ENCODE measurements at regions not wholly inside any gene's neighbourhood (a gene's known extent, or its start where the extent isn't known, plus 50 kb on each side); places are given as distances from the start of the nearest gene placed in this dataset.

GRCh38 chr10:4003348-4003973 is 218.5 kb upstream of the KLF6 start:
- TF ChIP-seq CTCF (IDR thresholded peaks at IDR 0.05) = no peak
- TF ChIP-seq EP300 (IDR thresholded peaks at IDR 0.05) = no peak
- no peak for TF ChIP-seq POLR2AphosphoS5 (IDR thresholded peaks at IDR 0.05)
- TF ChIP-seq POLR2A (IDR thresholded peaks at IDR 0.05) = no peak
- no peak for DNase-seq
- H3K4me3 ChIP-seq = no peak overlapping the region
- intact Hi-C loops (cut with DNase I) = no loop called here
- WGBS, 2 donors = 85 to 95% methylated on average over 7 of the region's 7 CpGs
- no peak overlapping the region for H3K27ac ChIP-seq
- H3K27me3 ChIP-seq = no peaks in the 10 kb centered on the region
- H3K4me1 ChIP-seq = peaks cover 0 to 17% (median 14%) of the 10 kb centered on the region in 4 donors
- no peaks in the 10 kb centered on the region for H3K9me3 ChIP-seq
- no peaks in the 10 kb centered on the region for H3K36me3 ChIP-seq

- no peaks in the 10 kb centered on the region for H3K27me3 ChIP-seq
- no peaks in the 10 kb centered on the region for H3K9me3 ChIP-seq
- DNase-seq = no peak
- H3K4me1 ChIP-seq = peaks cover 0 to 14% (median 13%) of the 10 kb centered on the region in 4 donors
- WGBS, 2 donors = 80 to 92% methylated on average over 2 of the region's 2 CpGs
- intact Hi-C loops (cut with DNase I) = no loop called here
- no peak for TF ChIP-seq POLR2AphosphoS5 (IDR thresholded peaks at IDR 0.05)
- TF ChIP-seq EP300 (IDR thresholded peaks at IDR 0.05) = no peak
- TF ChIP-seq POLR2A (IDR thresholded peaks at IDR 0.05) = no peak
- no peak for TF ChIP-seq CTCF (IDR thresholded peaks at IDR 0.05)
- no peaks in the 10 kb centered on the region for H3K36me3 ChIP-seq
- no peak overlapping the region for H3K4me3 ChIP-seq
- no peak overlapping the region for H3K27ac ChIP-seq
Observed at GRCh38 chr10:4001811-4002210, 216.8 kb upstream of the KLF6 start.

GRCh38 chr10:3999642-4000041 is 214.6 kb upstream of the KLF6 start:
- H3K4me1 ChIP-seq = peaks cover 0 to 8% (median 4%) of the 10 kb centered on the region in 4 donors
- no peaks in the 10 kb centered on the region for H3K36me3 ChIP-seq
- DNase-seq = no peak
- H3K27ac ChIP-seq = no peak overlapping the region
- no peak overlapping the region for H3K4me3 ChIP-seq
- 96% methylated on average over 2 of the region's 2 CpGs for WGBS, 2 donors
- intact Hi-C loops (cut with DNase I) = no loop called here
- TF ChIP-seq POLR2AphosphoS5 (IDR thresholded peaks at IDR 0.05) = no peak
- TF ChIP-seq EP300 (IDR thresholded peaks at IDR 0.05) = no peak
- TF ChIP-seq CTCF (IDR thresholded peaks at IDR 0.05) = no peak
- TF ChIP-seq POLR2A (IDR thresholded peaks at IDR 0.05) = no peak
- no peaks in the 10 kb centered on the region for H3K9me3 ChIP-seq
- H3K27me3 ChIP-seq = no peaks in the 10 kb centered on the region

- Histone ChIP-seq H3K27ac (no peak overlapping the region), H3K4me3 (no peak overlapping the region), H3K9me3 (no peaks in the 10 kb centered on the region), H3K27me3 (no peaks in the 10 kb centered on the region), H3K4me1 (peaks cover 0 to 8% (median 4%) of the 10 kb centered on the region in 4 donors), H3K36me3 (no peaks in the 10 kb centered on the region)
- TF ChIP-seq POLR2A (IDR thresholded peaks at IDR 0.05) (no peak), CTCF (IDR thresholded peaks at IDR 0.05) (no peak)
- WGBS, 2 donors = 83 to 84% methylated on average over 4 of the region's 4 CpGs
- intact Hi-C loops (cut with DNase I) = no loop called here
- no peak for DNase-seq
Observed at GRCh38 chr10:3996697-3997096, 211.7 kb upstream of the KLF6 start.

Measured in sigmoid colon (tissue), 6 donors.